ENCODE measurements at regions not wholly inside any gene's neighbourhood (a gene's known extent, or its start where the extent isn't known, plus 50 kb on each side); places are given as distances from the start of the nearest gene placed in this dataset.

DNA sequence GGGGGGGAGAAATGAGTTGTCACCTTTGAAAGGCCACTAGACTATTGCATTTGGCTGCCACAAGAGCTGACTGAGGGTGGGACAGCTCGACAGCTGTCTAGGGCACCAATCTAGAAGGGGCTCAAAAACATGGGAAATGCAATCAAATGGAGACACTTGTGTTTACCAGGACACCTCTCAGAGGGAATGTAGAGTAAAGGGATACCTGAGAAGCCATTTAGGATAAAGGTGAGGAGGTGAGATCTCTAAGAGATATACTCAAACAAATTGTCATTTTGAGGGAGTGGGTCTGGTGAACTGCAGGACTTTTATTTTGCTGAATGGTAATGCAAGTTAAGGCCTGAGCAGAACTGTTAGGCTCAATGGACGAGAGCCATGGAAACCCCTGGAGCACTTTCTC lies 159.8 kb downstream of the DDX1 start:
- POLR2A ChIA-PET = no interaction called here
- no peak overlapping the region for H3K27ac Mint-ChIP-seq
- no peak overlapping the region for H3K4me3 Mint-ChIP-seq
- CTCF ChIA-PET = interaction anchor here (0.9 kb wide), 1 partner anchor 86 kb away, joined by 4 read pairs; no protein-coding TSS in a partner anchor
- H3K36me3 Mint-ChIP-seq = peaks cover 3% of the 10 kb centered on the region; the same call in 1 of the 2 replicates
- TF ChIP-seq, protein P1, sequence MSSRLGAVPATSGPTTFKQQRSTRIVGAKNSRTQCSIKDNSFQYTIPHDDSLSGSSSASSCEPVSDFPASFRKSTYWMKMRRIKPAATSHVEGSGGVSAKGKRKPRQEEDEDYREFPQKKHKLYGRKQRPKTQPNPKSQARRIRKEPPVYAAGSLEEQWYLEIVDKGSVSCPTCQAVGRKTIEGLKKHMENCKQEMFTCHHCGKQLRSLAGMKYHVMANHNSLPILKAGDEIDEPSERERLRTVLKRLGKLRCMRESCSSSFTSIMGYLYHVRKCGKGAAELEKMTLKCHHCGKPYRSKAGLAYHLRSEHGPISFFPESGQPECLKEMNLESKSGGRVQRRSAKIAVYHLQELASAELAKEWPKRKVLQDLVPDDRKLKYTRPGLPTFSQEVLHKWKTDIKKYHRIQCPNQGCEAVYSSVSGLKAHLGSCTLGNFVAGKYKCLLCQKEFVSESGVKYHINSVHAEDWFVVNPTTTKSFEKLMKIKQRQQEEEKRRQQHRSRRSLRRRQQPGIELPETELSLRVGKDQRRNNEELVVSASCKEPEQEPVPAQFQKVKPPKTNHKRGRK (CRISPR knock-in tag; IDR thresholded peaks at IDR 0.05; ENCODE audit: borderline replicate concordance) = no peak
- TF ChIP-seq FOXK1 (CRISPR knock-in tag; IDR thresholded peaks at IDR 0.05) (no peak), SMAD3 (CRISPR knock-in tag; IDR thresholded peaks at IDR 0.05; ENCODE audit: borderline replicate concordance) (no peak), RELA (CRISPR knock-in tag; IDR thresholded peaks at IDR 0.05; ENCODE audit: borderline replicate concordance) (no peak), ZNF138 (CRISPR knock-in tag; conservative IDR thresholded peaks at IDR 0.05) (no peak), ZNF232 (CRISPR knock-in tag; IDR thresholded peaks at IDR 0.05) (no peak), PRRX2 (CRISPR knock-in tag; IDR thresholded peaks at IDR 0.05) (no peak), ZNF317 (CRISPR knock-in tag; IDR thresholded peaks at IDR 0.05; ENCODE audit: borderline replicate concordance, low read depth) (no peak), IRF2 (CRISPR knock-in tag; IDR thresholded peaks at IDR 0.05; ENCODE audit: borderline replicate concordance, low read depth) (no peak), MXD4 (CRISPR knock-in tag; IDR thresholded peaks at IDR 0.05; ENCODE audit: borderline replicate concordance) (no peak), TCF7 (CRISPR knock-in tag; IDR thresholded peaks at IDR 0.05; ENCODE audit: low read depth) (no peak), RORB (CRISPR knock-in tag; IDR thresholded peaks at IDR 0.05) (no peak), HMGA2 (CRISPR knock-in tag; IDR thresholded peaks at IDR 0.05) (no peak), ZNF416 (CRISPR knock-in tag; IDR thresholded peaks at IDR 0.05) (no peak), NFE2L1 (CRISPR knock-in tag; IDR thresholded peaks at IDR 0.05) (no peak), CREM (CRISPR knock-in tag; IDR thresholded peaks at IDR 0.05) (no peak), ATF1 (CRISPR knock-in tag; IDR thresholded peaks at IDR 0.05) (no peak)
- TF ChIP-seq, protein P2, sequence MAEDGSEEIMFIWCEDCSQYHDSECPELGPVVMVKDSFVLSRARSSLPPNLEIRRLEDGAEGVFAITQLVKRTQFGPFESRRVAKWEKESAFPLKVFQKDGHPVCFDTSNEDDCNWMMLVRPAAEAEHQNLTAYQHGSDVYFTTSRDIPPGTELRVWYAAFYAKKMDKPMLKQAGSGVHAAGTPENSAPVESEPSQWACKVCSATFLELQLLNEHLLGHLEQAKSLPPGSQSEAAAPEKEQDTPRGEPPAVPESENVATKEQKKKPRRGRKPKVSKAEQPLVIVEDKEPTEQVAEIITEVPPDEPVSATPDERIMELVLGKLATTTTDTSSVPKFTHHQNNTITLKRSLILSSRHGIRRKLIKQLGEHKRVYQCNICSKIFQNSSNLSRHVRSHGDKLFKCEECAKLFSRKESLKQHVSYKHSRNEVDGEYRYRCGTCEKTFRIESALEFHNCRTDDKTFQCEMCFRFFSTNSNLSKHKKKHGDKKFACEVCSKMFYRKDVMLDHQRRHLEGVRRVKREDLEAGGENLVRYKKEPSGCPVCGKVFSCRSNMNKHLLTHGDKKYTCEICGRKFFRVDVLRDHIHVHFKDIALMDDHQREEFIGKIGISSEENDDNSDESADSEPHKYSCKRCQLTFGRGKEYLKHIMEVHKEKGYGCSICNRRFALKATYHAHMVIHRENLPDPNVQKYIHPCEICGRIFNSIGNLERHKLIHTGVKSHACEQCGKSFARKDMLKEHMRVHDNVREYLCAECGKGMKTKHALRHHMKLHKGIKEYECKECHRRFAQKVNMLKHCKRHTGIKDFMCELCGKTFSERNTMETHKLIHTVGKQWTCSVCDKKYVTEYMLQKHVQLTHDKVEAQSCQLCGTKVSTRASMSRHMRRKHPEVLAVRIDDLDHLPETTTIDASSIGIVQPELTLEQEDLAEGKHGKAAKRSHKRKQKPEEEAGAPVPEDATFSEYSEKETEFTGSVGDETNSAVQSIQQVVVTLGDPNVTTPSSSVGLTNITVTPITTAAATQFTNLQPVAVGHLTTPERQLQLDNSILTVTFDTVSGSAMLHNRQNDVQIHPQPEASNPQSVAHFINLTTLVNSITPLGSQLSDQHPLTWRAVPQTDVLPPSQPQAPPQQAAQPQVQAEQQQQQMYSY (CRISPR knock-in tag; IDR thresholded peaks at IDR 0.05) = no peak
- TF ChIP-seq, protein P3, sequence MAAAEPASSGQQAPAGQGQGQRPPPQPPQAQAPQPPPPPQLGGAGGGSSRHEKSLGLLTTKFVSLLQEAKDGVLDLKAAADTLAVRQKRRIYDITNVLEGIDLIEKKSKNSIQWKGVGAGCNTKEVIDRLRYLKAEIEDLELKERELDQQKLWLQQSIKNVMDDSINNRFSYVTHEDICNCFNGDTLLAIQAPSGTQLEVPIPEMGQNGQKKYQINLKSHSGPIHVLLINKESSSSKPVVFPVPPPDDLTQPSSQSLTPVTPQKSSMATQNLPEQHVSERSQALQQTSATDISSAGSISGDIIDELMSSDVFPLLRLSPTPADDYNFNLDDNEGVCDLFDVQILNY (CRISPR knock-in tag; IDR thresholded peaks at IDR 0.05) = no peak
- TF ChIP-seq, protein P4, sequence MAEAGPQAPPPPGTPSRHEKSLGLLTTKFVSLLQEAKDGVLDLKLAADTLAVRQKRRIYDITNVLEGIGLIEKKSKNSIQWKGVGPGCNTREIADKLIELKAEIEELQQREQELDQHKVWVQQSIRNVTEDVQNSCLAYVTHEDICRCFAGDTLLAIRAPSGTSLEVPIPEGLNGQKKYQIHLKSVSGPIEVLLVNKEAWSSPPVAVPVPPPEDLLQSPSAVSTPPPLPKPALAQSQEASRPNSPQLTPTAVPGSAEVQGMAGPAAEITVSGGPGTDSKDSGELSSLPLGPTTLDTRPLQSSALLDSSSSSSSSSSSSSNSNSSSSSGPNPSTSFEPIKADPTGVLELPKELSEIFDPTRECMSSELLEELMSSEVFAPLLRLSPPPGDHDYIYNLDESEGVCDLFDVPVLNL (CRISPR knock-in tag; IDR thresholded peaks at IDR 0.05; ENCODE audit: borderline replicate concordance, low read depth) = no peak
- H3K4me1 Mint-ChIP-seq = peaks cover 22% of the 10 kb centered on the region
- no peak for DNase-seq (ENCODE audit: low spot score)
- H3K9me3 Mint-ChIP-seq = peaks cover 4% of the 10 kb centered on the region
- peaks cover 2% of the 10 kb centered on the region; the same call in 1 of the 2 replicates for H3K27me3 Mint-ChIP-seq (ENCODE audit: low read depth)
- no peak for ATAC-seq
